ENCODE measurements at regions not wholly inside any gene's neighbourhood (a gene's known extent, or its start where the extent isn't known, plus 50 kb on each side); places are given as distances from the start of the nearest gene placed in this dataset.

- H3K4me1 ChIP-seq (replicated peaks; ENCODE audit: insufficient read depth): no peaks in the 10 kb centered on the region
- H4K20me1 ChIP-seq (ENCODE audit: insufficient read depth): no peaks in the 10 kb centered on the region
- ChIA-PET POLR2A (ENCODE audit: unreplicated experiment) (no interaction called here), CTCF (no interaction called here)
- H3K79me2 ChIP-seq (ENCODE audit: low read depth): no peaks in the 10 kb centered on the region
- no peaks in the 10 kb centered on the region for H3K36me3 ChIP-seq (ENCODE audit: low read depth)
- TF ChIP-seq EZH2 (IDR thresholded peaks at IDR 0.05; ENCODE audit: low read depth): no peak
- TF ChIP-seq, protein P1, sequence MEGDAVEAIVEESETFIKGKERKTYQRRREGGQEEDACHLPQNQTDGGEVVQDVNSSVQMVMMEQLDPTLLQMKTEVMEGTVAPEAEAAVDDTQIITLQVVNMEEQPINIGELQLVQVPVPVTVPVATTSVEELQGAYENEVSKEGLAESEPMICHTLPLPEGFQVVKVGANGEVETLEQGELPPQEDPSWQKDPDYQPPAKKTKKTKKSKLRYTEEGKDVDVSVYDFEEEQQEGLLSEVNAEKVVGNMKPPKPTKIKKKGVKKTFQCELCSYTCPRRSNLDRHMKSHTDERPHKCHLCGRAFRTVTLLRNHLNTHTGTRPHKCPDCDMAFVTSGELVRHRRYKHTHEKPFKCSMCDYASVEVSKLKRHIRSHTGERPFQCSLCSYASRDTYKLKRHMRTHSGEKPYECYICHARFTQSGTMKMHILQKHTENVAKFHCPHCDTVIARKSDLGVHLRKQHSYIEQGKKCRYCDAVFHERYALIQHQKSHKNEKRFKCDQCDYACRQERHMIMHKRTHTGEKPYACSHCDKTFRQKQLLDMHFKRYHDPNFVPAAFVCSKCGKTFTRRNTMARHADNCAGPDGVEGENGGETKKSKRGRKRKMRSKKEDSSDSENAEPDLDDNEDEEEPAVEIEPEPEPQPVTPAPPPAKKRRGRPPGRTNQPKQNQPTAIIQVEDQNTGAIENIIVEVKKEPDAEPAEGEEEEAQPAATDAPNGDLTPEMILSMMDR (conservative IDR thresholded peaks at IDR 0.05): no peak
- no peak overlapping the region for H3K4me3 ChIP-seq
- H3K4me2 ChIP-seq: no peak overlapping the region
- H3F3A ChIP-seq (ENCODE audit: insufficient read depth, low read depth): no peaks in the 10 kb centered on the region
- no peak overlapping the region for H2AFZ ChIP-seq
- intact Hi-C loops (cut with micrococcal nuclease; ENCODE audit: unreplicated experiment): no loop called here
- BruUV-seq (replicated peaks): no TSS peak
- no peaks in the 10 kb centered on the region for H3K9me2 ChIP-seq (ENCODE audit: insufficient read depth)
- H3K9me3 ChIP-seq (ENCODE audit: insufficient read depth, low read depth): no peaks in the 10 kb centered on the region
- no peak for DNase-seq
- no peaks in the 10 kb centered on the region for H3K27me3 ChIP-seq (ENCODE audit: insufficient read depth, low read depth)
- no peak overlapping the region for H3K27ac ChIP-seq
These were observed 173.5 kb upstream of the SPRY4 start for GRCh38 chr5:142498298-142498697.

GRCh38 chr5:142495531-142495930, 170.7 kb upstream of the SPRY4 start:
- Histone ChIP-seq H3K27ac (no peak overlapping the region), H2AFZ (no peak overlapping the region), H3K9me3 (ENCODE audit: insufficient read depth, low read depth) (no peaks in the 10 kb centered on the region), H3K36me3 (ENCODE audit: low read depth) (no peaks in the 10 kb centered on the region), H3F3A (ENCODE audit: insufficient read depth, low read depth) (no peaks in the 10 kb centered on the region), H3K27me3 (ENCODE audit: insufficient read depth, low read depth) (no peaks in the 10 kb centered on the region), H3K79me2 (ENCODE audit: low read depth) (no peaks in the 10 kb centered on the region), H3K4me1 (replicated peaks; ENCODE audit: insufficient read depth) (no peaks in the 10 kb centered on the region), H4K20me1 (ENCODE audit: insufficient read depth) (no peaks in the 10 kb centered on the region), H3K4me2 (no peak overlapping the region), H3K9me2 (ENCODE audit: insufficient read depth) (no peaks in the 10 kb centered on the region), H3K4me3 (no peak overlapping the region)
- ChIA-PET CTCF (no interaction called here), POLR2A (ENCODE audit: unreplicated experiment) (no interaction called here)
- DNase-seq: no peak
- BruUV-seq (replicated peaks): no TSS peak
- intact Hi-C loops (cut with micrococcal nuclease; ENCODE audit: unreplicated experiment): no loop called here
- TF ChIP-seq, protein P1 (conservative IDR thresholded peaks at IDR 0.05): no peak
- TF ChIP-seq EZH2 (IDR thresholded peaks at IDR 0.05; ENCODE audit: low read depth): no peak

DNA sequence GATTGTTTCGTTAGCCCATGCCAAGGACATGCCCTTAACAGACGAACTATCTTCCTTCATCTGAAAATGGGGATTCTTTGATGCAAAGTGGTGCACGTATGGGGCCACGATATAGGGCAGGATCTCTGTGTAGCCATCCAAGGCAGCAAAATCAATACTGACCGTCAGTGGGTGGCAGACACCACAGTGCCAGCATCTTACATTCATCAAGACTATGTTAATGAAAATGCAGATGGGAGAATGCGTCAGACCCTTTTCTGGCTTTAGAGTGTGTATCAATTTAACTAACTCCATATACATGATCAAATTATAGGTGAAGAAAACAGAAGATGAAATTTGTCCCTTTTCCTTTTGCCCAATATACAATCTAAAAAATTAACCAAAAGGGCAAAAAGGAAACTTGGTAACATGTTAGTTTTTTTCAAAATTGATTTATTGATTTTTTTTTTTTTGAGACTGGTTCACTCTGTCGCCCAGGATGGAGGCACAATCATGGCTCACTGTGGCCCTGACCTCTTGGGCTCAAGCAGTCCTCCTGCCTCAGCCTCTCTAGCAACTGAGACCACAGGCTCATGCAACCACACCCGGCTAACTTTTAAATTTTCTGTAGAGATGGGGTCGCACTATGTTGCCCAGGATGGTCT, 169.2 kb upstream of the SPRY4 start:
- no peak overlapping the region for H2AFZ ChIP-seq
- CTCF ChIA-PET: no interaction called here
- no peak for TF ChIP-seq EZH2 (IDR thresholded peaks at IDR 0.05; ENCODE audit: low read depth)
- TF ChIP-seq, protein P1 (conservative IDR thresholded peaks at IDR 0.05): no peak
- H3K4me3 ChIP-seq: no peak overlapping the region
- H3K4me1 ChIP-seq (replicated peaks; ENCODE audit: insufficient read depth): no peaks in the 10 kb centered on the region
- H4K20me1 ChIP-seq (ENCODE audit: insufficient read depth): no peaks in the 10 kb centered on the region
- no peak overlapping the region for H3K4me2 ChIP-seq
- no peaks in the 10 kb centered on the region for H3K27me3 ChIP-seq (ENCODE audit: insufficient read depth, low read depth)
- BruUV-seq (replicated peaks): no TSS peak
- no peaks in the 10 kb centered on the region for H3K9me2 ChIP-seq (ENCODE audit: insufficient read depth)
- DNase-seq: no peak
- no peak overlapping the region for H3K27ac ChIP-seq
- H3K79me2 ChIP-seq (ENCODE audit: low read depth): no peaks in the 10 kb centered on the region
- POLR2A ChIA-PET (ENCODE audit: unreplicated experiment): no interaction called here
- no peaks in the 10 kb centered on the region for H3F3A ChIP-seq (ENCODE audit: insufficient read depth, low read depth)
- no peaks in the 10 kb centered on the region for H3K9me3 ChIP-seq (ENCODE audit: insufficient read depth, low read depth)
- H3K36me3 ChIP-seq (ENCODE audit: low read depth): no peaks in the 10 kb centered on the region
- intact Hi-C loops (cut with micrococcal nuclease; ENCODE audit: unreplicated experiment): no loop called here

All from PC-9 (cell line).